ENCODE measurements at regions not wholly inside any gene's neighbourhood (a gene's known extent, or its start where the extent isn't known, plus 50 kb on each side); places are given as distances from the start of the nearest gene placed in this dataset.

GRCh38 chr5:146959360-146959759 lies 80.8 kb upstream of the PPP2R2B start:
- no peak for FAIRE-seq
- H3K4me1 ChIP-seq (ENCODE audit: control insufficient read depth in 3 of 3, insufficient read depth in 2 of 3, low read depth in 1 of 3, low read length in 2 of 3): no peaks in the 10 kb centered on the region
- no peak overlapping the region for H3K27ac ChIP-seq (ENCODE audit: low read depth in 1 of 3, low read length in 2 of 3)
- H3K27me3 ChIP-seq (ENCODE audit: control insufficient read depth in 3 of 3, insufficient read depth in 3 of 3, low read length in 3 of 3): peaks cover 0 to 2% (median 0%) of the 10 kb centered on the region in 3 donors
- H3K4me3 ChIP-seq (ENCODE audit: low read depth in 1 of 3, low read length in 3 of 3): no peak overlapping the region
- no peaks in the 10 kb centered on the region for H3K9me3 ChIP-seq (ENCODE audit: control insufficient read depth in 2 of 2, insufficient read depth in 1 of 2, low read depth in 1 of 2, low read length in 1 of 2)
- DNase-seq: no peak
- no peaks in the 10 kb centered on the region for H3K36me3 ChIP-seq (ENCODE audit: control insufficient read depth in 3 of 3, insufficient read depth in 2 of 3, low read depth in 1 of 3, low read length in 3 of 3)

DNA sequence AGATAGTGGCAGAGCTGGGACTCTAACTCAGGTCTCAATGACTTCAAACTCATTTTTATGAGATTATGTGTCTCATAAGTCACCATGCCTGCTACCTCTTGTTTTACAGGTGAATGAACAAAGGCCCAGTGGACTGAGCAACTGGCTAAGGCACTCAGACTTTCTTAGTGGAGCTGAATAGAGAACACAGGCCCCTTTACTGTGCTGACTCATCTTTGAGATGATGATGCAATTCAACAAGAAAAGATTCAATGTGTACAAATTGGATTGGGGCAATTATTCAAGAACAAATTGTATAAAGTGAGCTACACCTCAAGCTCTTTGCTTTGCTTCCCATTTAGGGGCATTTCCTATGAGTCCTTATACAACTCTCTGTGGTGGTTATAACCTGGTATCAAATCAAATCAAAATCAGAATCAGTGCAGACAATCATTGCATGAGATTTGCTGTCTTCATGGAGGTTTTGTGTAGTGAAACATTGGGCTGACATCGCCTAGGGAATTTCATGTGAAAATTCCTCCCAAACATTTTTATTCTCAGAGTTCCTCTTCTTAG lies 84.3 kb upstream of the PPP2R2B start:
- DNase-seq (peak in 1 of 2 donors; percentile 12), FAIRE-seq (no peak)
- H3K4me1 ChIP-seq (ENCODE audit: control insufficient read depth in 3 of 3, insufficient read depth in 2 of 3, low read depth in 1 of 3, low read length in 2 of 3): no peaks in the 10 kb centered on the region
- H3K27ac ChIP-seq (ENCODE audit: low read depth in 1 of 3, low read length in 2 of 3): no peak overlapping the region
- no peaks in the 10 kb centered on the region for H3K36me3 ChIP-seq (ENCODE audit: control insufficient read depth in 3 of 3, insufficient read depth in 2 of 3, low read depth in 1 of 3, low read length in 3 of 3)
- WGBS, 3 donors: 88 to 97% (median 93%) methylated on average over 1 of the region's 1 CpG
- no peaks in the 10 kb centered on the region for H3K27me3 ChIP-seq (ENCODE audit: control insufficient read depth in 3 of 3, insufficient read depth in 3 of 3, low read length in 3 of 3)
- H3K9me3 ChIP-seq (ENCODE audit: control insufficient read depth in 2 of 2, insufficient read depth in 1 of 2, low read depth in 1 of 2, low read length in 1 of 2): no peaks in the 10 kb centered on the region
- H3K4me3 ChIP-seq (ENCODE audit: low read depth in 1 of 3, low read length in 3 of 3): no peak overlapping the region

DNA sequence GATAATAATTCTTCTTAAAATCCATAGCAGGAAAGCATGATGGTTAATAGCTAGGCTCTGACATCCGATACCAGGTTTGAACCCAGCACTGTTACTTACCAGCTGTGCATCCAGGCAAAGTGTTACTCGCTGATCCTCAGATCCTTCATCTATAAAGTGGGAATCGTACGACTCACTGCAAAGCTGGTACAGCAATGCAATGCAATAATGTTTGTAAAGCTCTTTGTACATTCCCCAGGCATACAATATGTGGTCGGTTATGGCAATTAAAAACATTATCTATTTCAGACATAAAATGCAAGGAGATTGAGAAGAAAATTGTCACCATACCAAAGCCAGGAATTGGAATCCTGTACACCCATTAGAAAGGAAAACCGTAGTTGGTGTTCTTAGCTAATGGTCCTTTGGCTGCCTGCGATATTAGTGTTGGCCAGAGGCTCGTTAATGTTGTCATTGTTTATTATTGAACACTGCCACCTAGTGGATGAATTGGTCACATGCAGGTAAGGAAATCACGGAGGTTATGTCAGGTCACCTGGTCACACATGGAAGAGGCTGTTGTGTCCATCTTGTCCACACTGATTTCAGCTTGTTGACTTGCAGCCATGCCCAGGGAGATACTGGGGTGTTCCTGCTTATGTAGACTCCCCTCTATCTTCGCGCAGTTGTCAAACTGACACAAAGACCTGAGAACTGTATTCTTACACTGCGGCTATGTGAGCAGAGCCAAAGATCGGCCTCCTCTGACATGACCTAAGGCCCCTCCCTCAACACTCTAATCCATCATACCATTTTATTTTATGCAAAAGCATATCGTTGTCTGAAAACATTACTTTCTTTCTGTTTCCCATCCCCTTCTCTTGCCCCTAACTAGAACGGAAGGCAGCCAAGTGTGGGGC lies 87.5 kb upstream of the PPP2R2B start:
- Histone ChIP-seq H3K27me3 (ENCODE audit: control insufficient read depth in 3 of 3, insufficient read depth in 3 of 3, low read length in 3 of 3) (no peaks in the 10 kb centered on the region), H3K4me1 (ENCODE audit: control insufficient read depth in 3 of 3, insufficient read depth in 2 of 3, low read depth in 1 of 3, low read length in 2 of 3) (no peaks in the 10 kb centered on the region), H3K4me3 (ENCODE audit: low read depth in 1 of 3, low read length in 3 of 3) (no peak overlapping the region), H3K36me3 (ENCODE audit: control insufficient read depth in 3 of 3, insufficient read depth in 2 of 3, low read depth in 1 of 3, low read length in 3 of 3) (no peaks in the 10 kb centered on the region), H3K9me3 (ENCODE audit: control insufficient read depth in 2 of 2, insufficient read depth in 1 of 2, low read depth in 1 of 2, low read length in 1 of 2) (no peaks in the 10 kb centered on the region), H3K27ac (ENCODE audit: low read depth in 1 of 3, low read length in 2 of 3) (no peak overlapping the region)
- no peak for FAIRE-seq
- WGBS, 3 donors: 40 to 47% (median 44%) methylated on average over 15 of the region's 15 CpGs
- peak; percentile 76 to 83 for DNase-seq

GRCh38 chr5:146967646-146968045 lies 89.1 kb upstream of the PPP2R2B start:
- DNase-seq (no peak), FAIRE-seq (no peak)
- Histone ChIP-seq H3K9me3 (ENCODE audit: control insufficient read depth in 2 of 2, insufficient read depth in 1 of 2, low read depth in 1 of 2, low read length in 1 of 2) (no peaks in the 10 kb centered on the region), H3K4me1 (ENCODE audit: control insufficient read depth in 3 of 3, insufficient read depth in 2 of 3, low read depth in 1 of 3, low read length in 2 of 3) (no peaks in the 10 kb centered on the region), H3K36me3 (ENCODE audit: control insufficient read depth in 3 of 3, insufficient read depth in 2 of 3, low read depth in 1 of 3, low read length in 3 of 3) (no peaks in the 10 kb centered on the region), H3K27ac (ENCODE audit: low read depth in 1 of 3, low read length in 2 of 3) (no peak overlapping the region), H3K4me3 (ENCODE audit: low read depth in 1 of 3, low read length in 3 of 3) (no peak overlapping the region), H3K27me3 (ENCODE audit: control insufficient read depth in 3 of 3, insufficient read depth in 3 of 3, low read length in 3 of 3) (no peaks in the 10 kb centered on the region)
- 68 to 80% (median 75%) methylated on average over 5 of the region's 5 CpGs for WGBS, 3 donors

DNA sequence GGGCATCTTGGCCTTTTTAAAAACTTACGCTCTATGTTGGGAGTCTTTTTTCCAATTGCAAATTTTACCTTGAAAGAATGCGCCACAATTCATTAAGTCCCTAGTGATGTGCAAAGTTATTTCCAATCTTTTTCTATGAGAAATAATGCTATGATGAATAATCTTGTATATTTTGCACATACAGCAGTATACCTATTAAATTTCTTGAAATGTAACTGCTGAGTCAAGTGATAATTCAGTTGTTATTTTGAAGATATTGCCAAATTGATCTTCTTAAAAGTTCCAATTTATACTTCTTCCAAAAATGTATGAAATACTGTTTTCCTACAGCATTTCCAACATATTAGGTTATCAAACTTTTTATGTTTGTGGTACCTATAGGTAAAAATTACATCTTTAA lies 92.8 kb upstream of the PPP2R2B start:
- H3K27ac ChIP-seq (ENCODE audit: low read depth in 1 of 3, low read length in 2 of 3): no peak overlapping the region
- no peaks in the 10 kb centered on the region for H3K27me3 ChIP-seq (ENCODE audit: control insufficient read depth in 3 of 3, insufficient read depth in 3 of 3, low read length in 3 of 3)
- no peak for FAIRE-seq
- no peaks in the 10 kb centered on the region for H3K9me3 ChIP-seq (ENCODE audit: control insufficient read depth in 2 of 2, insufficient read depth in 1 of 2, low read depth in 1 of 2, low read length in 1 of 2)
- 93 to 100% (median 95%) methylated on average over 2 of the region's 2 CpGs for WGBS, 3 donors
- no peak for DNase-seq
- no peaks in the 10 kb centered on the region for H3K4me1 ChIP-seq (ENCODE audit: control insufficient read depth in 3 of 3, insufficient read depth in 2 of 3, low read depth in 1 of 3, low read length in 2 of 3)
- H3K4me3 ChIP-seq (ENCODE audit: low read depth in 1 of 3, low read length in 3 of 3): no peak overlapping the region
- H3K36me3 ChIP-seq (ENCODE audit: control insufficient read depth in 3 of 3, insufficient read depth in 2 of 3, low read depth in 1 of 3, low read length in 3 of 3): no peaks in the 10 kb centered on the region

DNA sequence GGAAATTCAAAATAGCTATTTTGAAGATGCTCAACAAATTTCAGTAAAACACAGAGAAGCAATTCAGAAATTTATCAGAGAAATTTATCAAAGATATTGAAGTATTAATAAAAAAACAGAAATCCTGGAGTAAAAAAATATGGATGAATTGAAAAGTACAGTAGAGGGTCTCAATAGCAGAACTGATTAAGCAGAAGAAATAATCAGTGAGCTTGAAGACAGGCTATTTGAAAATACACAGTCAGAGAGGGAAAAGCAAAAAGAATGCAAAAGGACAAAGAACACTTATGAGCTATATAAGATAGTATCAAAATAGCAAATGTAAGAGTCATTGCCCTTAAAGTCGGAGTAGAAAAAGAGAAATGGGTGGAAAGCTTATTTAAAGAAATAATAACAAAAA lies 107.9 kb upstream of the PPP2R2B start:
- no peaks in the 10 kb centered on the region for H3K36me3 ChIP-seq (ENCODE audit: control insufficient read depth in 3 of 3, insufficient read depth in 2 of 3, low read depth in 1 of 3, low read length in 3 of 3)
- H3K27me3 ChIP-seq (ENCODE audit: control insufficient read depth in 3 of 3, insufficient read depth in 3 of 3, low read length in 3 of 3): no peaks in the 10 kb centered on the region
- no peak overlapping the region for H3K27ac ChIP-seq (ENCODE audit: low read depth in 1 of 3, low read length in 2 of 3)
- FAIRE-seq: no peak
- DNase-seq: no peak
- no peaks in the 10 kb centered on the region for H3K4me1 ChIP-seq (ENCODE audit: control insufficient read depth in 3 of 3, insufficient read depth in 2 of 3, low read depth in 1 of 3, low read length in 2 of 3)
- H3K4me3 ChIP-seq (ENCODE audit: low read depth in 1 of 3, low read length in 3 of 3): no peak overlapping the region
- peaks cover 2 to 4% of the 10 kb centered on the region in 2 donors for H3K9me3 ChIP-seq (ENCODE audit: control insufficient read depth in 2 of 2, insufficient read depth in 1 of 2, low read depth in 1 of 2, low read length in 1 of 2)
- 71 to 85% (median 81%) methylated on average over 1 of the region's 1 CpG for WGBS, 3 donors

DNA sequence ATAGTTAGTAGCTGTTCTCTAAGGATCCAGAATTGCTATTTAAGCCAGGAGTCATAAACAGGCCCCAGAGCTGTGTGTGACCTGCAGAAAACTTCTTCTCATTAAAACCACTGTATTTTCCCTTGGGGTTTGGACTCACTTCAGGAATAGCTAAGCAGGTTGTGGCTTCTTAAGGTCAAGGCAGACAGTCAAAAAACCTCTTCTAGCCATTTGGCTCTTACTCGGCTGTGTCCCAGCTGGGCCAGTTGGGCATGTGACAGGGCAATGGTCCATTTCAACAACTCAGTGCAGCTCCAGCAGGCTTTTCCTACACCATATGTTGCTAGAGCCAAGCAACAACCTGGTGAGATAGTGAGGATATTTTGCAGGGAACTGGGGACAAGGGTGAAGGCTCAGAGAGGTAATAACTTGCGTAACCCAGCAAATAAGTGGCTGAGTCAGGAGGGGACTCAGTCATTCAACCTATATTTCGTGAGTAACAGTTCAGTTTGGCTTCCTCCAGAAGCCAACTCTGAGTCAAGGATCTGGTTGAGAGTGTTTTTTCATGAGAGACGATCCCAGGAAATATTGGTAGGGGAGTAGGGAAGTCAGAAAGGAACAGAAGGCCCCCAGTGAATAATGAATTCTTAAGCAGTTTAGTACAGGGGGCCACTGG lies 115.4 kb upstream of the PPP2R2B start:
- Histone ChIP-seq H3K36me3 (ENCODE audit: control insufficient read depth in 3 of 3, insufficient read depth in 2 of 3, low read depth in 1 of 3, low read length in 3 of 3) (no peaks in the 10 kb centered on the region), H3K4me3 (ENCODE audit: low read depth in 1 of 3, low read length in 3 of 3) (no peak overlapping the region), H3K27me3 (ENCODE audit: control insufficient read depth in 3 of 3, insufficient read depth in 3 of 3, low read length in 3 of 3) (no peaks in the 10 kb centered on the region), H3K27ac (ENCODE audit: low read depth in 1 of 3, low read length in 2 of 3) (no peak overlapping the region), H3K9me3 (ENCODE audit: control insufficient read depth in 2 of 2, insufficient read depth in 1 of 2, low read depth in 1 of 2, low read length in 1 of 2) (no peaks in the 10 kb centered on the region), H3K4me1 (ENCODE audit: control insufficient read depth in 3 of 3, insufficient read depth in 2 of 3, low read depth in 1 of 3, low read length in 2 of 3) (no peaks in the 10 kb centered on the region)
- FAIRE-seq (no peak), DNase-seq (no peak)
- WGBS, 3 donors: 60 to 68% (median 67%) methylated on average over 4 of the region's 4 CpGs

DNA sequence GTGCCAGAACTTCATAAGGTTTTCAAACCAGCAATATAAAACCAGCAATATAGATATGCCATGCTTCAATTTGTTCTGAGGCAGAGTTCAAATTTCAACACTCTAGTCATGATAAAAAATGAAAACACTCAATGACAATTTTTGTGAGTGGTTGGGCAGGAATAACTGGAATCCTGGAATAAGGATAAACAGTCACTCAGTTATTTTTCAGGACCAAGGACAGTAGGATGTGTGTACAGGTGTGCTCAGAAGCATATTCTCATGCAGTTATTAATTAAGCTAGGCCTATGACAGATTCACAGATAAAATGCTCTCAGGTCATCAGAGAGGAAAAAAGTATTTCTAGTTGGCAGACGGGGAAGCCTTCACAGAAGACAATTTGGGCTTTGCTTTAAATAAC lies 117.3 kb upstream of the PPP2R2B start:
- FAIRE-seq: no peak
- DNase-seq: peak in 1 of 2 donors; percentile 29
- Histone ChIP-seq H3K27ac (ENCODE audit: low read depth in 1 of 3, low read length in 2 of 3) (no peak overlapping the region), H3K27me3 (ENCODE audit: control insufficient read depth in 3 of 3, insufficient read depth in 3 of 3, low read length in 3 of 3) (no peaks in the 10 kb centered on the region), H3K9me3 (ENCODE audit: control insufficient read depth in 2 of 2, insufficient read depth in 1 of 2, low read depth in 1 of 2, low read length in 1 of 2) (no peaks in the 10 kb centered on the region), H3K4me1 (ENCODE audit: control insufficient read depth in 3 of 3, insufficient read depth in 2 of 3, low read depth in 1 of 3, low read length in 2 of 3) (no peaks in the 10 kb centered on the region), H3K4me3 (ENCODE audit: low read depth in 1 of 3, low read length in 3 of 3) (no peak overlapping the region), H3K36me3 (ENCODE audit: control insufficient read depth in 3 of 3, insufficient read depth in 2 of 3, low read depth in 1 of 3, low read length in 3 of 3) (no peaks in the 10 kb centered on the region)
- WGBS, 3 donors: 11 to 49% (median 20%) methylated on average over 1 of the region's 1 CpG

Data from small intestine (tissue), 7 donors.